ENCODE measurements at regions not wholly inside any gene's neighbourhood (a gene's known extent, or its start where the extent isn't known, plus 50 kb on each side); places are given as distances from the start of the nearest gene placed in this dataset.

- no peak for TF ChIP-seq CTCF (IDR thresholded peaks at IDR 0.05)
- no peak for TF ChIP-seq POLR2A (IDR thresholded peaks at IDR 0.05)
These were observed 226.3 kb upstream of the FGGY start for GRCh38 chr1:59070610-59071009.
